ENCODE measurements at regions not wholly inside any gene's neighbourhood (a gene's known extent, or its start where the extent isn't known, plus 50 kb on each side); places are given as distances from the start of the nearest gene placed in this dataset.

GRCh38 chr6:90424580-90424979 is 127.9 kb upstream of the BACH2 start:
- Histone ChIP-seq H3F3A (ENCODE audit: insufficient read depth, low read length) (peaks cover 12% of the 10 kb centered on the region), H3K9me2 (replicated peaks; ENCODE audit: insufficient read depth, low read length) (no peaks in the 10 kb centered on the region), H3K9me3 (replicated peaks; ENCODE audit: insufficient read depth, low read length) (no peaks in the 10 kb centered on the region), H3K4me2 (ENCODE audit: low read depth, low read length) (peak overlapping the region; percentile 81), H3K27ac (ENCODE audit: low read length) (peak overlapping the region; percentile 85; the same call in 1 of the 2 replicates), H2AFZ (ENCODE audit: low read length) (peak overlapping the region; percentile 88; the same call in 1 of the 2 replicates), H3K9ac (ENCODE audit: low read length) (no peak overlapping the region), H3K27me3 (replicated peaks; ENCODE audit: insufficient read depth, low read length) (no peaks in the 10 kb centered on the region), H3K36me3 (replicated peaks; ENCODE audit: insufficient read depth, low read length) (no peaks in the 10 kb centered on the region), H3K4me1 (ENCODE audit: low read length) (peaks cover 15% of the 10 kb centered on the region), H3K4me3 (ENCODE audit: low read length) (no peak overlapping the region), H3K79me2 (ENCODE audit: low read length) (no peaks in the 10 kb centered on the region), H4K20me1 (ENCODE audit: insufficient read depth, low read length) (no peaks in the 10 kb centered on the region)
- TF ChIP-seq EZH2phosphoT487 (IDR thresholded peaks at IDR 0.05; ENCODE audit: low read length) (no peak), CTCF (IDR thresholded peaks at IDR 0.05; ENCODE audit: low read length) (no peak), EZH2 (optimal IDR thresholded peaks at IDR 0.05; ENCODE audit: low read depth, low read length) (no peak)
- DNase-seq, result no peak

- Histone ChIP-seq H2AFZ (ENCODE audit: low read length) (no peak overlapping the region), H3K27ac (ENCODE audit: low read length) (no peak overlapping the region), H3K9ac (ENCODE audit: low read length) (no peak overlapping the region), H4K20me1 (ENCODE audit: insufficient read depth, low read length) (no peaks in the 10 kb centered on the region), H3K4me3 (ENCODE audit: low read length) (no peak overlapping the region), H3F3A (ENCODE audit: insufficient read depth, low read length) (peaks cover 12% of the 10 kb centered on the region), H3K9me3 (replicated peaks; ENCODE audit: insufficient read depth, low read length) (no peaks in the 10 kb centered on the region), H3K27me3 (replicated peaks; ENCODE audit: insufficient read depth, low read length) (no peaks in the 10 kb centered on the region), H3K36me3 (replicated peaks; ENCODE audit: insufficient read depth, low read length) (no peaks in the 10 kb centered on the region), H3K9me2 (replicated peaks; ENCODE audit: insufficient read depth, low read length) (no peaks in the 10 kb centered on the region), H3K4me1 (ENCODE audit: low read length) (peaks cover 15% of the 10 kb centered on the region), H3K79me2 (ENCODE audit: low read length) (no peaks in the 10 kb centered on the region), H3K4me2 (ENCODE audit: low read depth, low read length) (no peak overlapping the region)
- no peak for DNase-seq
- TF ChIP-seq EZH2 (optimal IDR thresholded peaks at IDR 0.05; ENCODE audit: low read depth, low read length), result no peak
- TF ChIP-seq CTCF (IDR thresholded peaks at IDR 0.05; ENCODE audit: low read length), result no peak
- TF ChIP-seq EZH2phosphoT487 (IDR thresholded peaks at IDR 0.05; ENCODE audit: low read length), result no peak
These were observed 125.0 kb upstream of the BACH2 start for GRCh38 chr6:90421666-90422065.

GRCh38 chr6:90420500-90420899 is 123.9 kb upstream of the BACH2 start:
- Histone ChIP-seq H3K36me3 (replicated peaks; ENCODE audit: insufficient read depth, low read length) (no peaks in the 10 kb centered on the region), H3K9ac (ENCODE audit: low read length) (no peak overlapping the region), H4K20me1 (ENCODE audit: insufficient read depth, low read length) (no peaks in the 10 kb centered on the region), H3K27ac (ENCODE audit: low read length) (no peak overlapping the region), H3K4me2 (ENCODE audit: low read depth, low read length) (no peak overlapping the region), H3K27me3 (replicated peaks; ENCODE audit: insufficient read depth, low read length) (no peaks in the 10 kb centered on the region), H3K9me3 (replicated peaks; ENCODE audit: insufficient read depth, low read length) (no peaks in the 10 kb centered on the region), H2AFZ (ENCODE audit: low read length) (no peak overlapping the region), H3K4me3 (ENCODE audit: low read length) (no peak overlapping the region), H3K9me2 (replicated peaks; ENCODE audit: insufficient read depth, low read length) (no peaks in the 10 kb centered on the region), H3K79me2 (ENCODE audit: low read length) (no peaks in the 10 kb centered on the region), H3F3A (ENCODE audit: insufficient read depth, low read length) (peaks cover 10% of the 10 kb centered on the region), H3K4me1 (ENCODE audit: low read length) (peaks cover 7% of the 10 kb centered on the region)
- no peak for TF ChIP-seq EZH2phosphoT487 (IDR thresholded peaks at IDR 0.05; ENCODE audit: low read length)
- TF ChIP-seq EZH2 (optimal IDR thresholded peaks at IDR 0.05; ENCODE audit: low read depth, low read length), result no peak
- TF ChIP-seq CTCF (IDR thresholded peaks at IDR 0.05; ENCODE audit: low read length), result no peak
- DNase-seq, result no peak

All from MM.1S (cell line).